ENCODE measurements at regions not wholly inside any gene's neighbourhood (a gene's known extent, or its start where the extent isn't known, plus 50 kb on each side); places are given as distances from the start of the nearest gene placed in this dataset.
"Not testable (repeated sequence)": the region's sequence is repeated elsewhere in the genome, so short reads cannot be mapped to it uniquely, and the experiment has no call there.

DNA sequence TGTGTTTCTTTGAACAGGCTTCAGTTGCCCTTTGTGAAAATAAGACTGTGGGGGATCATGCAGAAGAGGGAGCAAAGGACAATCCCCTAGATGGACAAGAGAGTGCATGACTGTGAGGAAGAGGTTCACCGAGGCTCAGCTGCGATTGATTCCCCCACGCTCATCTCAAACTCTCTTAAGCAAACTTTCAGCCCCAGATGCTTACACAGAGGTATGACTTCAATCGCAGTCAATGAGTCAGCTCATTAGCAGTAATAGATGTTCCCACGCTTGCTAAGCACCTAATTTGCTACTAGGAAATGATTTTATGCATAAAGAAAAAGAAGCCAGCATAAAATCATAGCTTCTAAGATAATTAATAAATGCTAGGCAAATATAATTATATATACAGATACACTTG lies 2256.1 kb upstream of the AGA start:
- no peak for DNase-seq (ENCODE audit: low read depth)
- TF ChIP-seq, protein P1, sequence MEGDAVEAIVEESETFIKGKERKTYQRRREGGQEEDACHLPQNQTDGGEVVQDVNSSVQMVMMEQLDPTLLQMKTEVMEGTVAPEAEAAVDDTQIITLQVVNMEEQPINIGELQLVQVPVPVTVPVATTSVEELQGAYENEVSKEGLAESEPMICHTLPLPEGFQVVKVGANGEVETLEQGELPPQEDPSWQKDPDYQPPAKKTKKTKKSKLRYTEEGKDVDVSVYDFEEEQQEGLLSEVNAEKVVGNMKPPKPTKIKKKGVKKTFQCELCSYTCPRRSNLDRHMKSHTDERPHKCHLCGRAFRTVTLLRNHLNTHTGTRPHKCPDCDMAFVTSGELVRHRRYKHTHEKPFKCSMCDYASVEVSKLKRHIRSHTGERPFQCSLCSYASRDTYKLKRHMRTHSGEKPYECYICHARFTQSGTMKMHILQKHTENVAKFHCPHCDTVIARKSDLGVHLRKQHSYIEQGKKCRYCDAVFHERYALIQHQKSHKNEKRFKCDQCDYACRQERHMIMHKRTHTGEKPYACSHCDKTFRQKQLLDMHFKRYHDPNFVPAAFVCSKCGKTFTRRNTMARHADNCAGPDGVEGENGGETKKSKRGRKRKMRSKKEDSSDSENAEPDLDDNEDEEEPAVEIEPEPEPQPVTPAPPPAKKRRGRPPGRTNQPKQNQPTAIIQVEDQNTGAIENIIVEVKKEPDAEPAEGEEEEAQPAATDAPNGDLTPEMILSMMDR (IDR thresholded peaks at IDR 0.05; ENCODE audit: control insufficient read depth, extremely low read depth, insufficient read depth) = no peak
- H3K4me3 ChIP-seq (ENCODE audit: low read depth, low read length) = no peak overlapping the region

DNA sequence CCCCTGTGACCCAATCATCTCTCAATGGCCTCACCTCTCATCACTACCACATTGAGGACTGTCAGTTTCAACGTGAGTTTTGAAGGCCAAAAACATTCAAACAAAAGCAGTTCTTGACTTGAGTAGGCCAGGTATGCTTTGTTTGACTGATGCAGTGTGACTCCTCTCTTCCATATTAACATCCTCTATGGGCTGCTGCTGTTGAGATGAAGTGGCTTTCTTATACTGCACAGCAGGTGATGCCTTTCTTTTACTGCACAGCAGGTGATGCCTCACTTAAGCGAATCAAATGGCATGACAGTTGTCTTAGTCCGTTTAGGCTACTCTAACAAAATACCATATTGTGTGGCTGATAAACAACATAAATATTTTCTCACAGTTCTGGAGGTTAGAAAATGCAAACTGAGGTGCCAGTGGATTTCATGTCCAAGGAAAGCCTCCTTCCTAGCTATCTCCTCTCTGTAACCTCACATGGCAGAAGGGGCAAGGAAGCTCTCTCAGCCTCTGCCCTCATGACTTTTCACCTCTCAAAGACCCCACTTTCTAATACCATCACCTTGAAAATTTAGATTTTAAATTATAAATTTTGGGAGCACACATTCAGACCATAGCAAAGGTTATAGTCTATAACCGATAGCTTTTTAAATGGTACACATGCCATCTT lies 2267.9 kb upstream of the AGA start:
- TF ChIP-seq, protein P1 (IDR thresholded peaks at IDR 0.05; ENCODE audit: control insufficient read depth, extremely low read depth, insufficient read depth) = no peak
- DNase-seq (ENCODE audit: low read depth) = no peak

DNA sequence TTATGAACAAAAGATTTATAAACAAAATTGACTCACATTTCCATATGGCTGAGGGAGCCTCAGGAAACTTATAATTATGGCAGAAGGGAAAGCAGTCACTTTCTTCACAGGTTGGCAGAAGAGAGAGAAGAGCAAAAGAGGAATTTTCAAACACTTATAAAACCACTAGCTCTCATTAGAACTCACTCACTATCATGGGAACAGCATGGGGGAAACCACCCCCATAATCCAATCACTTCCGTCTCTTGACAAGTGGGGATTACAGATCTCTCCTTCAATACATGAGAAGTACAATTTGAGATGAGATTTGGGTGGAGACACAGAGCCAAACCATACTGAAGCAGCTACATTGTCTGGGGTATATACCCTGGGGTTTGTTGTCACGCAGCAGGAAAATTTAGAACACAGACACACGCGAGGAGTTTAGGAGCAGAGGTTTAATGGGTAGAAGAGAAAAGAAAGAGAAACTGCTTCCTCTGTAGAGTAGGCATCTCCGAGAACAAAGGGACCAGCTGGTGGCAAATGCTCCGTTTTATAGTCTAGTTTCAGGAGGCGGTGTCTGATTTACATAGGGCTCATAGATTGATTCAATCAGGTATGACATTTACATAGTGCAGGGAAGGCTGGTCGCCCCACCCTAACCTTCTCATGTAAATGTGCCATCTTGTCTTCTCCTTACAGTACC lies 2277.7 kb upstream of the AGA start:
- no peak for DNase-seq (ENCODE audit: low read depth)
- TF ChIP-seq, protein P1 (IDR thresholded peaks at IDR 0.05; ENCODE audit: control insufficient read depth, extremely low read depth, insufficient read depth) = no peak

More for the DNA sequence above, 2267.9 kb upstream of the AGA start:
- H3K4me3 ChIP-seq (ENCODE audit: low read depth, low read length) = no peak overlapping the region

DNA sequence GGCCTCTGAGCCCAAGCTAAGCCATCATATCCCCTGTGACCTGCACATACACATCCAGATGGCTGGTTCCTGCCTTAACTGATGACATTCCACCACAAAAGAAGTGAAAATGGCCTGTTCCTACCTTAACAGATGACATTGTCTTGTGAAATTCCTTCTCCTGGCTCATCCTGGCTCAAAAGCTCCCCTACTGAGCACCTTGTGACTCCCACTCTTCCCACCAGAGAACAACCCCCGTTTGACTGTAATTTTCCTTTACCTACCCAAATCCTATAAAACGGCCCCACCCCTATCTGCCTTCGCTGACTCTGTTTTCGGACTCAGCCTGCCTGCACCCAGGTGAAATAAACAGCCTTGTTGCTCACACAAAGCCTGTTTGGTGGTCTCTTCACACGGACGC lies 2284.3 kb upstream of the AGA start:
- H3K4me3 ChIP-seq (ENCODE audit: low read depth, low read length); DNase-seq (ENCODE audit: low read depth): not testable (repeated sequence)

More for the DNA sequence above, 2277.7 kb upstream of the AGA start:
- no peak overlapping the region for H3K4me3 ChIP-seq (ENCODE audit: low read depth, low read length)

DNA sequence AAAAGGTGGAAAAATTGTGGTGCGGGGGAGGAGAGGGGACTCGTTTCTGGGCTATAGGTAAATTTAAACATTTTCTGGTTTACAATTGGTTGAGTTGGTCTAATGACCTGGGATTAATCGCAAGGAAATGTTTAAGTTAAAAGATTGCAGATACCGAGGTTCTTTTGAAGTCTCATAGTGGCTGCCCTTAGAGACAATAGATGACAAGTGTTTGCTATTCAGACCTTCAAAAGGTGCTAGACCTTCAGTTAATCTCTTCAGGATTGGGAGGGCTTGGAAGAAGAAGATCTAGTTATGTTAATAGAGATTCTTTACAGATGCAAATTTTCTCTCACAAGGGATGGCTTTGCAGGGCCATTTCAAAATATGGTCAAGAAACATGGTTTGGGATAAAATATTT lies 2286.1 kb upstream of the AGA start:
- no peak overlapping the region for H3K4me3 ChIP-seq (ENCODE audit: low read depth, low read length)
- TF ChIP-seq, protein P1 (IDR thresholded peaks at IDR 0.05; ENCODE audit: control insufficient read depth, extremely low read depth, insufficient read depth) = no peak
- DNase-seq (ENCODE audit: low read depth) = no peak

DNA sequence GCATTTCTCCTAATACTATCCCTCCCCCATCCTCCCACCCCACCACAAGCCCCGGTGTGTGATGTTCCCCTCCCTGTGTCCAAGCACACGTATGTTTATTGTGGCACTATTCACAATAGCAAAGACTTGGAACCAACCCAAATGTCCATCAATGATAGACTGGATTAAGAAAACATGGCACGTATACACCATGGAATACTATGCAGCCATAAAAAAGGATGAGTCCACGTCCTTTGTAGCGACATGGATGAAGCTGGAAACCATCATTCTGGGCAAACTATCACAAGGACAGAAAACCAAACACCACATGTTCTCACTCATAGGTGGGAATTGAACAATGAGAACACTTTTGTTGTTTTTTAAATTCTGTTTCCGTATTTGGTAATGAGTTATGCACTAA lies 2294.6 kb upstream of the AGA start:
- H3K4me3 ChIP-seq (ENCODE audit: low read depth, low read length); DNase-seq (ENCODE audit: low read depth): not testable (repeated sequence)

DNA sequence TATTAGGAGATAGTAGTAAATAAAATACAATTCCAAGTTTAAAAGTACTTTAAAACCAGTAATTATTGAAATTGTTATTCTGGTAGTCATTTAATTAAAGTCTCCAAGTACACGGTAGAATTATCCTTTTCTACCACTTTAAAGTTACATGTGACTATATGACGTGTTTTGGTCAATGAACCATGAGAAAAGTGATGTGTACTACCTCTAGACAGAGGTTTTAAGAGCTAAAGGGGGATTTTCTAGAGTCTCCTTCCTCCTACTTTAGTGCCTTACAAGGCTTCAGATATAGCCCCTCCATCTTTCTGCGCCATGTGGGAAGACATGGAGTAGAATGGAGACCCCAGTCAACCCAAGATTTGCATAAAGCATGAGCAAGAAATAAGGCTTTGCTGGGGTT lies 2296.6 kb upstream of the AGA start:
- H3K4me3 ChIP-seq (ENCODE audit: low read depth, low read length) = no peak overlapping the region
- TF ChIP-seq, protein P1 (IDR thresholded peaks at IDR 0.05; ENCODE audit: control insufficient read depth, extremely low read depth, insufficient read depth) = no peak
- DNase-seq (ENCODE audit: low read depth) = no peak

All from LNCaP clone FGC (cell line).